K562 (cell line): ENCODE measurements at regions not wholly inside any gene's neighbourhood (a gene's known extent, or its start where the extent isn't known, plus 50 kb on each side); places are given as distances from the start of the nearest gene placed in this dataset.

Experiments
- ATF7 ChIP-seq: fragments of 450-650 bp; IDR thresholded peaks from 2 replicates; pipeline ENCODE4 v1.7.1; 2014; ENCODE audit warnings: mild to moderate bottlenecking, moderate library complexity
- CHD1 ChIP-seq: fragments of 200-600 bp; sonication (generic); IDR thresholded peaks from one replicate; pipeline ENCODE4 v1.6.1; 2012; ENCODE audit warnings: mild to moderate bottlenecking, moderate library complexity, low read length, inconsistent platforms
- E4F1 ChIP-seq: fragments of 250-450 bp; sonication (Bioruptor Pico); IDR thresholded peaks from 2 replicates; pipeline ENCODE4 v1.5.0; 2021; ENCODE audit warnings: mild to moderate bottlenecking, borderline replicate concordance
- FOXJ2 ChIP-seq: fragments of 200-800 bp; sonication (Bioruptor generic); IDR thresholded peaks from 2 replicates; pipeline ENCODE4 v1.6.1; 2016; ENCODE audit warnings: missing genetic modification characterization, missing compliant biosample characterization
- GABPB2 ChIP-seq: fragments of 250-450 bp; sonication (Bioruptor Pico); conservative IDR thresholded peaks from 2 replicates; pipeline ENCODE4 v1.5.1; 2021; ENCODE audit warnings: mild to moderate bottlenecking
- HNRNPH1 ChIP-seq: fragments of 200-400 bp; formaldehyde crosslinking; optimal IDR thresholded peaks from 2 replicates; pipeline ENCODE3; 2017; ENCODE audit warnings: low read depth, mild to moderate bottlenecking, low read length, moderate library complexity
- KDM2B ChIP-seq: fragments of 250-450 bp; sonication (Bioruptor Pico); IDR thresholded peaks from 2 replicates; pipeline ENCODE4 v1.8.0; 2021; ENCODE audit warnings: mild to moderate bottlenecking, moderate library complexity
- MAZ ChIP-seq, 2 experiments: fragments of 450-650 bp in 1 of 2; sonication (generic) in 1 of 2; formaldehyde crosslinking; IDR thresholded peaks in 1 of 2; conservative IDR thresholded peaks in 1 of 2; 2 replicates each; pipeline versions ENCODE4 v1.4.0 to v1.5.0; 2020; ENCODE audit warnings: mild to moderate bottlenecking in 1 of 2, missing genetic modification reagents in 1 of 2
- MTA1 ChIP-seq: fragments of 450-650 bp; IDR thresholded peaks from 2 replicates; pipeline ENCODE4 v1.6.1; 2017; ENCODE audit warnings: borderline replicate concordance
- PHF21A ChIP-seq: fragments of 450-650 bp; IDR thresholded peaks from 2 replicates; pipeline ENCODE4 v1.6.1; 2017; ENCODE audit warnings: low read depth, borderline replicate concordance
- ZNF212 ChIP-seq: fragments of 450-650 bp; formaldehyde crosslinking; IDR thresholded peaks from 2 replicates; pipeline ENCODE4 v1.4.0; 2020; ENCODE audit warnings: mild to moderate bottlenecking
- ZNF408 ChIP-seq: fragments of 250-450 bp; sonication (Bioruptor Pico); IDR thresholded peaks from 2 replicates; pipeline ENCODE4 v1.4.0; 2020; ENCODE audit warnings: low read depth, mild to moderate bottlenecking, moderate library complexity
- TF ChIP-seq, protein P1 (sequence below): fragments of 450-650 bp; IDR thresholded peaks from 2 replicates; pipeline ENCODE4 v1.6.1; 2014; ENCODE audit warnings: low read depth, mild to moderate bottlenecking, moderate library complexity, borderline replicate concordance

GRCh38 chr13:44259045-44260027 is 114.3 kb upstream of the SERP2 start (continued):
- peak; percentile 76; the same call in 1 of the 2 replicates for TF ChIP-seq FOXJ2
- peak; percentile 26; the same call in 1 of the 2 replicates for TF ChIP-seq MTA1
- TF ChIP-seq ZNF408 = no peak
- TF ChIP-seq, protein P1, sequence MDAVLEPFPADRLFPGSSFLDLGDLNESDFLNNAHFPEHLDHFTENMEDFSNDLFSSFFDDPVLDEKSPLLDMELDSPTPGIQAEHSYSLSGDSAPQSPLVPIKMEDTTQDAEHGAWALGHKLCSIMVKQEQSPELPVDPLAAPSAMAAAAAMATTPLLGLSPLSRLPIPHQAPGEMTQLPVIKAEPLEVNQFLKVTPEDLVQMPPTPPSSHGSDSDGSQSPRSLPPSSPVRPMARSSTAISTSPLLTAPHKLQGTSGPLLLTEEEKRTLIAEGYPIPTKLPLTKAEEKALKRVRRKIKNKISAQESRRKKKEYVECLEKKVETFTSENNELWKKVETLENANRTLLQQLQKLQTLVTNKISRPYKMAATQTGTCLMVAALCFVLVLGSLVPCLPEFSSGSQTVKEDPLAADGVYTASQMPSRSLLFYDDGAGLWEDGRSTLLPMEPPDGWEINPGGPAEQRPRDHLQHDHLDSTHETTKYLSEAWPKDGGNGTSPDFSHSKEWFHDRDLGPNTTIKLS = no peak
- no peak for TF ChIP-seq GABPB2 (CRISPR knock-in tag)
- no peak for TF ChIP-seq PHF21A
- TF ChIP-seq MAZ (CRISPR knock-in tag; conservative IDR thresholded peaks at IDR 0.05 in 1 of 2, IDR thresholded peaks at IDR 0.05 in 1 of 2) = peak; percentile 38 to 45; a peak in 2 of 4 replicates
- TF ChIP-seq HNRNPH1 = no peak
- TF ChIP-seq KDM2B = no peak
- no peak for TF ChIP-seq ZNF212 (CRISPR knock-in tag)
- no peak for TF ChIP-seq CHD1
- TF ChIP-seq ATF7 = peak; percentile 58
- no peak for TF ChIP-seq E4F1 (CRISPR knock-in tag)
